GM10266 (cell line): ENCODE measurements at regions not wholly inside any gene's neighbourhood (a gene's known extent, or its start where the extent isn't known, plus 50 kb on each side); places are given as distances from the start of the nearest gene placed in this dataset.

Source experiments
- DNase-seq: peaks from one replicate; pipeline ENCODE4 v3.0.0; 2012; ENCODE audit errors: extremely low spot score
- TF ChIP-seq, protein P1 (sequence below): IDR thresholded peaks from 2 replicates; pipeline ENCODE4 v1.5.1; 2012; ENCODE audit warnings: mild to moderate bottlenecking, low read depth; ENCODE audit not compliant: control insufficient read depth, insufficient read depth; ENCODE audit errors: missing control alignments

- TF ChIP-seq, protein P1, sequence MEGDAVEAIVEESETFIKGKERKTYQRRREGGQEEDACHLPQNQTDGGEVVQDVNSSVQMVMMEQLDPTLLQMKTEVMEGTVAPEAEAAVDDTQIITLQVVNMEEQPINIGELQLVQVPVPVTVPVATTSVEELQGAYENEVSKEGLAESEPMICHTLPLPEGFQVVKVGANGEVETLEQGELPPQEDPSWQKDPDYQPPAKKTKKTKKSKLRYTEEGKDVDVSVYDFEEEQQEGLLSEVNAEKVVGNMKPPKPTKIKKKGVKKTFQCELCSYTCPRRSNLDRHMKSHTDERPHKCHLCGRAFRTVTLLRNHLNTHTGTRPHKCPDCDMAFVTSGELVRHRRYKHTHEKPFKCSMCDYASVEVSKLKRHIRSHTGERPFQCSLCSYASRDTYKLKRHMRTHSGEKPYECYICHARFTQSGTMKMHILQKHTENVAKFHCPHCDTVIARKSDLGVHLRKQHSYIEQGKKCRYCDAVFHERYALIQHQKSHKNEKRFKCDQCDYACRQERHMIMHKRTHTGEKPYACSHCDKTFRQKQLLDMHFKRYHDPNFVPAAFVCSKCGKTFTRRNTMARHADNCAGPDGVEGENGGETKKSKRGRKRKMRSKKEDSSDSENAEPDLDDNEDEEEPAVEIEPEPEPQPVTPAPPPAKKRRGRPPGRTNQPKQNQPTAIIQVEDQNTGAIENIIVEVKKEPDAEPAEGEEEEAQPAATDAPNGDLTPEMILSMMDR: no peak
- no peak for DNase-seq
Measured at GRCh38 chr2:121031568-121032340, 253.2 kb downstream of the TFCP2L1 start.

DNA sequence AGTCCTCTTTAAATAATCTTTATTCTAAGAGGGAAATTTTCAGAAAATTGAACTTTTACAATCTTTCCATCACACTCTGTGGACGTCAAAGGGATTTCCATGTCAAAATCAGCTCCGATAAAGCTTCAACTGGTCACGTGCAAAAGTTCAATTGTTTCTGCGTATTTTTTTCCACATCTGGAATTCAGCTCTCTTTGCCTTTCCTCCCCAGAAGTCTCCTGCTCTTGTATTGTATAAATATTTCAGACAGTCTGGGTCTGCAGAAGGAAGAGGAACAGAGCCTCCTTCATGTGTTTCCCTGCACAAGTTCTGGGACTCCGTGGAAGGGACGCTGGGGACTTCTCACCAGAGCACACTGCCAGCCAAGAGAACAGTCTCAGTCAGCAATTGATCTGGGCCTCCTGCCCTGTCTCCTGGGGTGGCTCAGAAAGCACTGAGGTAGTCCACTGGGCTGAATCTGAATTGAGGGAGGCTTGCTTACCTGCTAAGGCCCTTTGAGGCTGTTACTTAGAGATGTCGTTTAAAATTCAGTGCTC, 251.5 kb downstream of the TFCP2L1 start:
- no peak for DNase-seq
- TF ChIP-seq, protein P1: no peak

DNA sequence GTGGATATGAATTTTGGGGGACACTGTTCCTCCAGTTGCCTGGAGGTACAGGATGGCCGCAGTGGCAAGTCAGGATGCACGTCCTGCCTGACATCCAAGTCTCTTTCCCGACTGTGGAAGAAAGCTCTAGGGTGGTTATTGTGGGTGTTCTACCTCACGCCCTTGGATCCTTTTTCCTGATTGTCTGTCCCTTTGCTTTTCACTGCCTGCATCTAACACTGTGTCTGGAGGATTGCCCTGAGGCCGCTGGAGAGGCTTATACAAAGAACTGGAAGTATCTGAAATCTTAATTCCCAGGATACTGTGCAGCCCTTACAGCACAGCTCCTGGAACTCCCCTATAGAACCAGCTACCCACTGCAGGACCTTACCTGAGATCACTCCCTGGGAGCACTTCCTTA, 250.5 kb downstream of the TFCP2L1 start:
- DNase-seq: no peak
- TF ChIP-seq, protein P1: no peak

GRCh38 chr2:121036226-121036692, 248.7 kb downstream of the TFCP2L1 start:
- DNase-seq: no peak

DNA sequence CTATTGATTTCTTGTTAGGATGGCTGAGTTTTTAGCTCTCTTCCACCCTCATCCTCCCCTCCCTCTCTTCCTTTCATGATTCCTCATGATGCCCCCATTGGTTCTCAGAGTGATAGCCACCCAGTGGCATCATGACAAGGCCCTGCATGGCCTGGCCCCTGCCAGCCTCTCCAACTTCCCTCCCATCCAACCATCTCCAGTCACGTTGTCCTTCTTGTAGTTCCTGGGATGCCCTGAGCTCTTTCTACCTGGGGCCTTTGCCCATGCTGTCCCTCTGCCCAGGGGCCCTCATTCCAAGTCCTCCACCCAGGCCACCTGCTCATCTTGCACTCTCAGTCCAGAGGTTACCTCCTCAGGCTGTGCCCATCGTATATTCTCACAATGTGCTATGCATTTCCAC, 247.5 kb downstream of the TFCP2L1 start:
- TF ChIP-seq, protein P1: no peak
- DNase-seq: no peak

More at GRCh38 chr2:121036226-121036692, 248.7 kb downstream of the TFCP2L1 start:
- TF ChIP-seq, protein P1: no peak

- TF ChIP-seq, protein P1: no peak
- DNase-seq: no peak
Measured at GRCh38 chr2:121038031-121038430, 247.0 kb downstream of the TFCP2L1 start.

DNA sequence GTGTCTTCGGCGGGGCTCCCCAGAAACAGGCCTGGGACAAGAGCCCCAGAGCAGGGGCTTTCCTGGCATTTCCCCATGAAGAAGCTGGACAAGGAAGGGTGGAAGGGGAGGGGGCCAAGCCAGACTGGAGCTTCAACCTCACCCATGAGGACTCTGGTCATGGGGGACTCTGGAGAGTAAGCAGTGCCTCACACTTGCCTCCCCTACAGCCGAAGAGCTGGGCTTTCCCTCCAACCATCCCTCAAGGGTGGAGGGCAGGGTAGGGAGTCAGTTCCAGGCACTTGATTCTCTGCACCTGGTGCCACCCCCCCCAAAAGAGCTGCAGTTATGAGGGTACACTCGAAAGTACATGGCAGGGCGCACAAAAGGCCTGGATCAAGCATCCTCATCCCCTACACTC, 246.6 kb downstream of the TFCP2L1 start:
- no peak for DNase-seq
- TF ChIP-seq, protein P1: no peak
